ENCODE measurements at regions not wholly inside any gene's neighbourhood (a gene's known extent, or its start where the extent isn't known, plus 50 kb on each side); places are given as distances from the start of the nearest gene placed in this dataset.

DNA sequence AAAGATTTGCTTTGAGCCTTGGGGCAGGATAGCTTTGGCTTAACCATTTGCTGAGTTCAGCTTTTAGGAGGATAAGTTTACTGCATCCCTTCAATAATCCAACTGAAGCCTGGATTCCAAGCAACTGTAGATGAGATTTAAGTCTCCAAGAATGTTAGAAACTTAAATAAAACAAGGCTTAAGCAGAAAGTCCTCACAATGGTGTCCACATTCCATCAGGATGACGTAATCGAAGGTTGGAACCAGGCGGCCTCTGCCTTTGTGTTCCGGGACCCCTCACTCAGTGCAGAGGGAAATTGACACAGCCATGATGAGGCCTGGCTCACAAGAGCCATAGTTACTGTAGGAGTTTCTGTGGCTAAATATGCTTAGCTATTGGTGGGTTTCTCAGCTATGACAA lies 260.4 kb downstream of the LPIN1 start:
- Histone ChIP-seq H3K36me3 (no peaks in the 10 kb centered on the region), H3K4me1 (peaks cover 0 to 8% (median 0%) of the 10 kb centered on the region in 4 donors), H3K9me3 (no peaks in the 10 kb centered on the region), H3K27ac (no peak overlapping the region), H3K4me3 (no peak overlapping the region), H3K27me3 (no peaks in the 10 kb centered on the region)
- DNase-seq (ENCODE audit: low spot score in 2 of 2), result no peak
- 37 to 53% methylated on average over 4 of the region's 4 CpGs for WGBS, 2 donors
- no peak for TF ChIP-seq EP300 (IDR thresholded peaks at IDR 0.05)
- TF ChIP-seq, protein P1, sequence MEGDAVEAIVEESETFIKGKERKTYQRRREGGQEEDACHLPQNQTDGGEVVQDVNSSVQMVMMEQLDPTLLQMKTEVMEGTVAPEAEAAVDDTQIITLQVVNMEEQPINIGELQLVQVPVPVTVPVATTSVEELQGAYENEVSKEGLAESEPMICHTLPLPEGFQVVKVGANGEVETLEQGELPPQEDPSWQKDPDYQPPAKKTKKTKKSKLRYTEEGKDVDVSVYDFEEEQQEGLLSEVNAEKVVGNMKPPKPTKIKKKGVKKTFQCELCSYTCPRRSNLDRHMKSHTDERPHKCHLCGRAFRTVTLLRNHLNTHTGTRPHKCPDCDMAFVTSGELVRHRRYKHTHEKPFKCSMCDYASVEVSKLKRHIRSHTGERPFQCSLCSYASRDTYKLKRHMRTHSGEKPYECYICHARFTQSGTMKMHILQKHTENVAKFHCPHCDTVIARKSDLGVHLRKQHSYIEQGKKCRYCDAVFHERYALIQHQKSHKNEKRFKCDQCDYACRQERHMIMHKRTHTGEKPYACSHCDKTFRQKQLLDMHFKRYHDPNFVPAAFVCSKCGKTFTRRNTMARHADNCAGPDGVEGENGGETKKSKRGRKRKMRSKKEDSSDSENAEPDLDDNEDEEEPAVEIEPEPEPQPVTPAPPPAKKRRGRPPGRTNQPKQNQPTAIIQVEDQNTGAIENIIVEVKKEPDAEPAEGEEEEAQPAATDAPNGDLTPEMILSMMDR (IDR thresholded peaks at IDR 0.05), result no peak

DNA sequence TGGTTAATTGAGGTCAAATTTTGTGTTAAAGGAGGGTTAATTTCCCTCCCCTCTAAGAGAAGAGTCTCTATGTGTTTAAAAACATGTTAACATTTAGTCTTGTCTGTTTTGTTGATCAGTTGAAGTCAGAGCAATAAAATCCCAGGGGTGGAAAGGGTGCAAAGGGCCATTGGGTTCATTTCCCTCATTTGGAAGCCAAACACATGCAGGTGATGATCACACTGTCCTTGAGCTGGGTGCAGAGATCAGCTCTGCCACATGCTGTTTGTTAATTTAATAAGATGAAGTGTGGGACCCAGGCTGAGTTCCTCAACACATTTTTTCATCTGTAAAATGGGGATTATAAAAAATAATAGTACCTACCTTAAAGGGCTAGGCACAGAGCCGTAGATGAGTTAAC lies 260.9 kb downstream of the LPIN1 start:
- no peak overlapping the region for H3K4me3 ChIP-seq
- no peaks in the 10 kb centered on the region for H3K9me3 ChIP-seq
- no peak overlapping the region for H3K27ac ChIP-seq
- TF ChIP-seq POLR2A (IDR thresholded peaks at IDR 0.05) (no peak), EP300 (IDR thresholded peaks at IDR 0.05) (no peak)
- TF ChIP-seq, protein P1 (IDR thresholded peaks at IDR 0.05), result no peak
- H3K36me3 ChIP-seq, result no peaks in the 10 kb centered on the region
- H3K27me3 ChIP-seq, result no peaks in the 10 kb centered on the region
- WGBS, 2 donors, result 87 to 92% methylated on average over 1 of the region's 1 CpG
- peaks cover 0 to 8% (median 0%) of the 10 kb centered on the region in 4 donors for H3K4me1 ChIP-seq
- no peak for DNase-seq (ENCODE audit: low spot score in 2 of 2)

DNA sequence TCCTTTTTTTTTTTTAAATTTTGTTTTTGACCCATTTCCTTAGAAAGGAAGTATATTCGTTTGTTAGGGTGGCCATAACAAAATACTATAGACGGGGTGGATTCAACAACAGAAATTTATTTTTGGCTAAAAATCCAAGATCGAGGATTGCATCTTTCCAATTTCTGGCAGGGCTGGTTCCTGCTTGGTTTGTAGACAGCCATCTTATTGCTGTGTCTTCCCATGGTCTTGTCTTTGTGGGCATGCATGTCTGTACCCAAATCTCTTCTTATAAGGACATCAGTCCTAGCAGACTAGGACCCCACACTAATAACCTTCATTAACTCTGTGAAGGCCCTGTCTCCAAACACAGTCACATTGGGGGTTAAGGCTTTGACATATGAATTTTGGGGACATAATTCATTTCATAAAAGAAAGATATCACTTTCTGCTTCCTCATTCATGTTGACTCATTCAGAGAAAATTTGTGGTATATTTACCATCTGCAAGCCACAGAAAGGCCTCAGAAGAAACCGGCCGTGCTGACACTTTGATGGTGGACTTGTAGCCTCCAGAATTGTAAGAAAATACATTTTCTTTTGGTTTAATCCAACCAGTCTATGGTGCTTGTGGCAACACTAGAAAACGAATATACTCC lies 262.1 kb downstream of the LPIN1 start:
- Histone ChIP-seq H3K4me3 (no peak overlapping the region), H3K36me3 (no peaks in the 10 kb centered on the region), H3K27ac (no peak overlapping the region), H3K4me1 (peaks cover 0 to 8% (median 0%) of the 10 kb centered on the region in 4 donors), H3K9me3 (no peaks in the 10 kb centered on the region), H3K27me3 (no peaks in the 10 kb centered on the region)
- DNase-seq (ENCODE audit: low spot score in 2 of 2), result no peak
- WGBS, 2 donors, result 68 to 72% methylated on average over 6 of the region's 6 CpGs
- TF ChIP-seq EP300 (IDR thresholded peaks at IDR 0.05), result no peak
- no peak for TF ChIP-seq POLR2A (IDR thresholded peaks at IDR 0.05)
- TF ChIP-seq, protein P1 (IDR thresholded peaks at IDR 0.05), result no peak

DNA sequence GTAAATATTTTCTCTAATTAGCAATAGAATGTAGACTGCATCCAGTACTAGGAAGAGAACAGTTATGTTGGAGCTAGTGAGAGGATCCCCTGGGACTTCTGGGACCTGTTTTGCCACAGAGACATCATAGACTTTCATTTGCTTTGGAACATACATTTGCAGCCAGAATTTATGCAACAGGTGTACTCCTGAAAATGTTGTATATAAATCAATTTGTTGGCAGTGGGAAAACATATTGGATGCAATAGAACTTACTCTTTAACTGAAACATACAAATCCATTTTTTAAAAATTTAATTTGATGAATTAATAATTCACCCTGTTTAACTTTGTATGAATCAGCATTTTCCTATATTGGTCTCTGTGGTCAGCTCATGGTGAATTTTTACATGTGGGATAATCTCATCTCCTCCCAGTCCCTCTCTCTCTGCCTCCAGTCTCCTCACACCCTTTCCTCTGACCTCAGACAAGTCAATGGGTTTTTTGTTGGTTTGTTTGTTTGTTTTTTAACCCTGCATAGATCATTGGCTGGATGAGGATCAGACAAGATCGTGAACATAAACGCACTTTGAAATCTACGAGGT lies 263.0 kb downstream of the LPIN1 start:
- Histone ChIP-seq H3K36me3 (no peaks in the 10 kb centered on the region), H3K27me3 (no peaks in the 10 kb centered on the region)
- WGBS, 2 donors, result 57 to 64% methylated on average over 3 of the region's 3 CpGs

DNA sequence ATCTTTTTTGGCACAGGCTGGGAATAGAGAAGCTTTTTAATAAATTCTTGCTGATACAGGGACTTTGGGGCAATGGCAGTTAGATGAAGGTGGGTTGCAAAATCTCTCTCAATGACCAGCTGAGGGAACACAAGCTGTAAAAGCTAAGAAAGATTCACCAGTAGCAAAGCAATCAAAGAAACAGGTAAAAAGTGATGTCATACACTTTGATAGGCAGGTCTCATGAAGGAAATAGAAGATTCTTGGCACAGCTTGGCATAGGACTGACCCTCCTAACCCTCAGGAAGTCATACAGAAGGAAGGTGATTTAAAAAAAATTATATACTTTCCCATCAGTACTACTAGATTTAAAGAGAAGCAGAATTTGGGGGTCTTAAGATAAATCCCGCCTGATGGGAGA lies 263.6 kb downstream of the LPIN1 start:
- peaks cover 0 to 8% (median 0%) of the 10 kb centered on the region in 4 donors for H3K4me1 ChIP-seq
- WGBS, 2 donors, result 93 to 100% methylated on average over 1 of the region's 1 CpG
- TF ChIP-seq POLR2A (IDR thresholded peaks at IDR 0.05) (no peak), EP300 (IDR thresholded peaks at IDR 0.05) (no peak)
- TF ChIP-seq, protein P1 (IDR thresholded peaks at IDR 0.05), result no peak

More for the DNA sequence above, 263.0 kb downstream of the LPIN1 start:
- DNase-seq (ENCODE audit: low spot score in 2 of 2), result no peak
- peaks cover 0 to 8% (median 0%) of the 10 kb centered on the region in 4 donors for H3K4me1 ChIP-seq
- no peak overlapping the region for H3K4me3 ChIP-seq
- TF ChIP-seq EP300 (IDR thresholded peaks at IDR 0.05) (no peak), POLR2A (IDR thresholded peaks at IDR 0.05) (no peak)
- TF ChIP-seq, protein P1 (IDR thresholded peaks at IDR 0.05), result no peak
- H3K27ac ChIP-seq, result no peak overlapping the region
- H3K9me3 ChIP-seq, result peaks cover 0 to 4% (median 0%) of the 10 kb centered on the region in 4 donors

More for the DNA sequence above, 263.6 kb downstream of the LPIN1 start:
- no peaks in the 10 kb centered on the region for H3K36me3 ChIP-seq
- peaks cover 0 to 4% (median 0%) of the 10 kb centered on the region in 4 donors for H3K9me3 ChIP-seq
- DNase-seq (ENCODE audit: low spot score in 2 of 2), result no peak
- no peak overlapping the region for H3K27ac ChIP-seq
- no peaks in the 10 kb centered on the region for H3K27me3 ChIP-seq
- no peak overlapping the region for H3K4me3 ChIP-seq

Data from tibial nerve (tissue), 4 donors.